Pancreas (tissue), 10 donors: ENCODE measurements at regions not wholly inside any gene's neighbourhood (a gene's known extent, or its start where the extent isn't known, plus 50 kb on each side); places are given as distances from the start of the nearest gene placed in this dataset.

Experiments
- ATAC-seq, 4 donors: fragments of 200-7000 bp; cut with Tn5 transposase; one replicate each; pipeline versions ENCODE4 v1.8.0 to v1.9.1; 2020; ENCODE audit warnings: mild to moderate bottlenecking in 4 of 4, moderate library complexity in 4 of 4
- DNase-seq, 6 donors: peaks; one replicate each; pipeline ENCODE4 v3.0.0-alpha.2; 2020
- FAIRE-seq: peaks from 2 replicates; lab custom pipeline; 2012; peaks lifted over from hg19 to GRCh38; lab: Jason Lieb, UNC
- H3K27ac ChIP-seq, 4 donors: fragments of 200-600 bp; sonication (generic); 1 replicate in 3 of 4; 2 replicates in 1 of 4; pipeline versions ENCODE4 v1.5.0 to v1.8.0; 2020
- H3K27me3 ChIP-seq, 4 donors: fragments of 200-600 bp; one replicate each; pipeline ENCODE4 v1.8.0; 2021
- H3K36me3 ChIP-seq, 3 donors: fragments of 200-600 bp; sonication (generic) in 1 of 3; one replicate each; pipeline versions ENCODE4 v1.5.0 to v1.8.0; 2020 to 2021
- H3K4me1 ChIP-seq, 3 donors: fragments of 200-600 bp; one replicate each; pipeline ENCODE4 v1.8.0; 2021
- H3K4me3 ChIP-seq, 4 donors: fragments of 200-600 bp; sonication (generic) in 2 of 4; one replicate each; pipeline versions ENCODE4 v1.5.0 to v1.8.0; 2020 to 2021
- H3K9me3 ChIP-seq, 4 donors: fragments of 200-600 bp; one replicate each; pipeline ENCODE4 v1.8.0; 2021
- WGBS, 2 donors: extraction: QIAGEN DNeasy Blood & Tissue Kit; methylation state at CpG; one replicate each; pipeline ENCODE4 v1.1.7; 2013; 5-methylcytosine and 5-hydroxymethylcytosine counted together
- intact Hi-C, 3 donors: fragments of 100-400 bp; cut with DNase I; formaldehyde crosslinking; loops; one replicate each; pipeline versions ENCODE4 v1.11.1 to v1.14.2; 2022
- TF ChIP-seq, protein P1 (sequence below), 4 donors: fragments of 200-600 bp; sonication (generic) in 3 of 4; IDR thresholded peaks; one replicate each; pipeline versions ENCODE4 v1.5.0 to v1.8.0; 2021; ENCODE audit warnings: antibody characterized with exemption in 4 of 4
- donor health status: healthy with polysubstance abuse.
- donor health status: DM: no; HTN: no; CAD: no; lungs with moderate emphysema.
- donor health status: DM: no; HTN: no; CAD: no.
- donor health status: control.
- donor health status: control.
- donor health status: Bipolar disorder and iron deficiency.
- donor health status: DM: yes; HTN: yes; CAD: no.
- donor health status: DM: no; HTN: no; CAD: no.
- donor health status: DM: no; HTN: no; CAD: no.
- donor health status: DM: yes; HTN: yes; CAD: no.

GRCh38 chr5:173496129-173496882, 120.1 kb downstream of the BOD1 start:
- WGBS, 2 donors, result 43 to 53% methylated on average over 9 of the region's 9 CpGs
- intact Hi-C loops, result no loop called here
- H3K4me1 ChIP-seq, result peaks cover 48 to 52% (median 49%) of the 10 kb centered on the region in 3 donors

GRCh38 chr5:173495225-173495904, 121.1 kb downstream of the BOD1 start:
- FAIRE-seq (no peak), ATAC-seq (no peak), DNase-seq (no peak)
- H3K36me3 ChIP-seq, result no peaks in the 10 kb centered on the region
- TF ChIP-seq, protein P1, sequence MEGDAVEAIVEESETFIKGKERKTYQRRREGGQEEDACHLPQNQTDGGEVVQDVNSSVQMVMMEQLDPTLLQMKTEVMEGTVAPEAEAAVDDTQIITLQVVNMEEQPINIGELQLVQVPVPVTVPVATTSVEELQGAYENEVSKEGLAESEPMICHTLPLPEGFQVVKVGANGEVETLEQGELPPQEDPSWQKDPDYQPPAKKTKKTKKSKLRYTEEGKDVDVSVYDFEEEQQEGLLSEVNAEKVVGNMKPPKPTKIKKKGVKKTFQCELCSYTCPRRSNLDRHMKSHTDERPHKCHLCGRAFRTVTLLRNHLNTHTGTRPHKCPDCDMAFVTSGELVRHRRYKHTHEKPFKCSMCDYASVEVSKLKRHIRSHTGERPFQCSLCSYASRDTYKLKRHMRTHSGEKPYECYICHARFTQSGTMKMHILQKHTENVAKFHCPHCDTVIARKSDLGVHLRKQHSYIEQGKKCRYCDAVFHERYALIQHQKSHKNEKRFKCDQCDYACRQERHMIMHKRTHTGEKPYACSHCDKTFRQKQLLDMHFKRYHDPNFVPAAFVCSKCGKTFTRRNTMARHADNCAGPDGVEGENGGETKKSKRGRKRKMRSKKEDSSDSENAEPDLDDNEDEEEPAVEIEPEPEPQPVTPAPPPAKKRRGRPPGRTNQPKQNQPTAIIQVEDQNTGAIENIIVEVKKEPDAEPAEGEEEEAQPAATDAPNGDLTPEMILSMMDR (IDR thresholded peaks at IDR 0.05), result no peak
- H3K27me3 ChIP-seq, result no peaks in the 10 kb centered on the region
- no peaks in the 10 kb centered on the region for H3K9me3 ChIP-seq
- whole genome bisulfite sequencing, 2 donors, result 85 to 93% methylated on average over 3 of the region's 3 CpGs
- peak overlapping the region in 1 of 4 donors; percentile 17 for H3K27ac ChIP-seq
- H3K4me1 ChIP-seq, result peaks cover 40 to 43% (median 42%) of the 10 kb centered on the region in 3 donors
- intact Hi-C loops, result no loop called here
- H3K4me3 ChIP-seq, result no peak overlapping the region

More at GRCh38 chr5:173496129-173496882, 120.1 kb downstream of the BOD1 start:
- no peak overlapping the region for H3K4me3 ChIP-seq
- TF ChIP-seq, protein P1 (IDR thresholded peaks at IDR 0.05), result no peak
- ATAC-seq, result peak in 3 of 4 donors; percentile 23 to 30 (median 25)
- no peaks in the 10 kb centered on the region for H3K36me3 ChIP-seq
- H3K9me3 ChIP-seq, result no peaks in the 10 kb centered on the region
- no peaks in the 10 kb centered on the region for H3K27me3 ChIP-seq
- H3K27ac ChIP-seq, result peak overlapping the region in 2 of 4 donors; percentile 9 to 17
- peak in 5 of 6 donors; percentile 44 to 70 (median 57) for DNase-seq
- no peak for FAIRE-seq

DNA sequence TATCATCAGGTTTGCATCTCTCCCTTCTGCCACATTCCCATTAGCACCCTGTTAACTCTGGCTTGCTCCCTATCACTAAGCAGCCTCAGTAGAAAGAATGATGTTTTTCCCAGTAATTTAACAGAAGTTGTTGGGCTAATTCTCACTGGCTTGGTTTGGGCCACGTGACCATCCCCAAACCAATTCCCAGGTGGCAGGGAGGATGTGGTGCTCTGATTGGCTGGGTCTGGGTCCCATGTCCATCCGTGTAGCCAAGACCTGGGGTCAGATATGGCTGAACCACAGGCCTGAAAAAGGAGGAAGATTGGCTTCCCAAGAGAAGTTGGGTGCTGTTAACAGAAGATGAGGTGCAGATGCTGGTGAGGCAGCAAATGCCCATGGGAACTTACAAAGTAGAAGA, 122.0 kb downstream of the BOD1 start:
- intact Hi-C loops, result no loop called here
- ATAC-seq, result no peak
- Histone ChIP-seq H3K27ac (no peak overlapping the region), H3K4me1 (peaks cover 34 to 37% (median 36%) of the 10 kb centered on the region in 3 donors), H3K4me3 (no peak overlapping the region), H3K36me3 (no peaks in the 10 kb centered on the region), H3K27me3 (no peaks in the 10 kb centered on the region), H3K9me3 (no peaks in the 10 kb centered on the region)
- DNase-seq, result no peak
- WGBS, 2 donors, result 75 to 80% methylated on average over 2 of the region's 2 CpGs
- FAIRE-seq, result no peak
- TF ChIP-seq, protein P1 (IDR thresholded peaks at IDR 0.05), result no peak

DNA sequence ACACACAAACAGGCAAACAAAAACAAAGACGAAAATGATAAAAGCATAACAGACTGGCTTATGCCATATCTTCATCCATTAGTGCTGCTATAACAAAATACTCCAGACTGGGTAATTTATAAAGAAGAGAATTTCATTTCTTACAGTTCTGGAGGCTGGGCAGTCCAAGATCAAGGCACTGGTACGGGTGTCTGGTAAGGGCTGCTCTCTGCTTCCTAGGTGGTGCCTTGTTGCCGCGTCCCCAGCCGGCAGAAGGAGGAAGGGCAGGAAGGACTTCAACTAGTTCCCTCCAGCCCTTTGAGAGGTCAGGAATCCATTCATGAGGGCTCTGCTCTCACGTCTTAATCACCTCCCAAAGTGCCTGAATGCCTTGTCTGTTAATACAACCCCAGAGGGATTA, 122.6 kb downstream of the BOD1 start:
- TF ChIP-seq, protein P1 (IDR thresholded peaks at IDR 0.05), result no peak
- no peak for FAIRE-seq
- H3K9me3 ChIP-seq, result no peaks in the 10 kb centered on the region
- no peak for DNase-seq
- H3K4me1 ChIP-seq, result peaks cover 28 to 31% (median 31%) of the 10 kb centered on the region in 3 donors
- intact Hi-C loops, result no loop called here
- H3K27me3 ChIP-seq, result no peaks in the 10 kb centered on the region
- 86 to 89% methylated on average over 6 of the region's 6 CpGs for WGBS, 2 donors
- no peak overlapping the region for H3K4me3 ChIP-seq
- H3K27ac ChIP-seq, result no peak overlapping the region
- ATAC-seq, result no peak
- H3K36me3 ChIP-seq, result no peaks in the 10 kb centered on the region
